ENCODE measurements at regions not wholly inside any gene's neighbourhood (a gene's known extent, or its start where the extent isn't known, plus 50 kb on each side); places are given as distances from the start of the nearest gene placed in this dataset.

- no peaks in the 10 kb centered on the region for H3K79me2 ChIP-seq (ENCODE audit: insufficient read depth, low read length)
These were observed 596.1 kb downstream of the QKI start for GRCh38 chr6:164010441-164011103.

DNA sequence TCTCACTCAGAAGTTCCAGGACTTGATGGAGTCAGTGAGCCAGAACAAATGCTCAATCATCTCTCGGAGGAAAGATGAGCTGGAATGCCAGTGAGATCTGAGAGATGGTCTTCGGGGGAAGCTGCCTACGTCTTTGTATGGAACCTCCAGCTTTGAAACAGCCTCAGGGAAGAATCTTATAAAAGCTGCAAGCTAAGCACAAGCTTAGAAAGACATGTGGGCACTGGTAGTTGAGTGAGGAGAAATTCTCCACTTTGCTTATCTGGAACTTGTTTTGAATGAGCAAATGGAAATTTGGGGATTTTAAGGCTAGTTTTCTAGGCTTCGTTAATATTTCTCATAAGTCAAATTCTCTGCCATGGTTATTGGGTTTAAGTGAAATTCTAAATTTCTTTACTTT, 594.4 kb downstream of the QKI start:
- RAD21 ChIA-PET (ENCODE audit: low non-redundant PET in 1 of 2, low total read pairs in 2 of 2, uncharacterized antibody in 2 of 2, unreplicated experiment in 2 of 2), result no interaction called here
- intact Hi-C loops (cut with micrococcal nuclease), result no loop called here
- ATAC-seq (no peak), DNase-seq (ENCODE audit: low read depth, low spot score) (no peak)
- POLR2A ChIA-PET, result no interaction called here
- Histone ChIP-seq H4K20me1 (ENCODE audit: insufficient read depth) (no peaks in the 10 kb centered on the region), H3K9me3 (ENCODE audit: control insufficient read depth in 1 of 2, insufficient read depth in 1 of 2, low read depth in 1 of 2, low read length in 2 of 2) (no peaks in the 10 kb centered on the region), H3K36me3 (ENCODE audit: control insufficient read depth in 1 of 2, insufficient read depth in 2 of 2, low read length in 2 of 2) (no peaks in the 10 kb centered on the region), H3K9ac (ENCODE audit: low read length) (no peak overlapping the region), H3K4me2 (ENCODE audit: low read length) (no peak overlapping the region), H3K27ac (ENCODE audit: low read depth, low read length) (no peak overlapping the region), H2AFZ (ENCODE audit: low read depth, low read length, poor library complexity, severe bottlenecking) (no peak overlapping the region), H3K4me3 (replicated peaks in 1 of 2; ENCODE audit: low read depth in 1 of 2, low read length in 2 of 2) (no peak overlapping the region), H3K79me2 (ENCODE audit: insufficient read depth, low read length) (no peaks in the 10 kb centered on the region), H3K4me1 (ENCODE audit: control insufficient read depth in 1 of 2, insufficient read depth in 2 of 2, low read length in 2 of 2) (no peaks in the 10 kb centered on the region), H3K9me2 (ENCODE audit: insufficient read depth) (no peaks in the 10 kb centered on the region), H3K27me3 (ENCODE audit: insufficient read depth, low read length) (no peaks in the 10 kb centered on the region)
- no TSS peak for BruUV-seq (replicated peaks)
- CTCF ChIA-PET, result no interaction called here
- no peak for TF ChIP-seq EGR1 (IDR thresholded peaks at IDR 0.05; ENCODE audit: low read depth)
- no peak for TF ChIP-seq YY1 (IDR thresholded peaks at IDR 0.05; ENCODE audit: extremely low read depth, insufficient replicate concordance, low read depth, low read length)
- TF ChIP-seq SRF (IDR thresholded peaks at IDR 0.05; ENCODE audit: low read depth), result no peak
- TF ChIP-seq EZH2 (IDR thresholded peaks at IDR 0.05), result no peak
- TF ChIP-seq CEBPB (IDR thresholded peaks at IDR 0.05; ENCODE audit: low read depth), result no peak
- no peak for TF ChIP-seq EZH2phosphoT487 (IDR thresholded peaks at IDR 0.05; ENCODE audit: borderline replicate concordance)
- TF ChIP-seq POLR2AphosphoS5 (IDR thresholded peaks at IDR 0.05; ENCODE audit: low read depth, low read length), result no peak

More at GRCh38 chr6:164010441-164011103, 596.1 kb downstream of the QKI start:
- H3K9ac ChIP-seq (ENCODE audit: low read length), result no peak overlapping the region
- no peak for ATAC-seq
- no peak overlapping the region for H3K27ac ChIP-seq (ENCODE audit: low read depth, low read length)
- H3K36me3 ChIP-seq (ENCODE audit: control insufficient read depth in 1 of 2, insufficient read depth in 2 of 2, low read length in 2 of 2), result no peaks in the 10 kb centered on the region
- H3K9me2 ChIP-seq (ENCODE audit: insufficient read depth), result no peaks in the 10 kb centered on the region
- H3K4me2 ChIP-seq (ENCODE audit: low read length), result no peak overlapping the region
- POLR2A ChIA-PET, result no interaction called here
- H2AFZ ChIP-seq (ENCODE audit: low read depth, low read length, poor library complexity, severe bottlenecking), result no peak overlapping the region
- no peak overlapping the region for H3K4me3 ChIP-seq (replicated peaks in 1 of 2; ENCODE audit: low read depth in 1 of 2, low read length in 2 of 2)
- no peak for TF ChIP-seq ELF1 (IDR thresholded peaks at IDR 0.05; ENCODE audit: borderline replicate concordance, low read depth)
- no peak for TF ChIP-seq CBX3 (IDR thresholded peaks at IDR 0.05; ENCODE audit: low read depth)
- no peak for TF ChIP-seq JUND (IDR thresholded peaks at IDR 0.05)
- TF ChIP-seq POLR2AphosphoS5 (IDR thresholded peaks at IDR 0.05; ENCODE audit: low read depth, low read length), result no peak
- CTCF ChIA-PET, result no interaction called here
- no TSS peak for BruUV-seq (replicated peaks)
- DNase-seq (ENCODE audit: low read depth, low spot score), result no peak
- RAD21 ChIA-PET (ENCODE audit: low non-redundant PET in 1 of 2, low total read pairs in 2 of 2, uncharacterized antibody in 2 of 2, unreplicated experiment in 2 of 2), result no interaction called here
- H3K4me1 ChIP-seq (ENCODE audit: control insufficient read depth in 1 of 2, insufficient read depth in 2 of 2, low read length in 2 of 2), result no peaks in the 10 kb centered on the region
- H3K27me3 ChIP-seq (ENCODE audit: insufficient read depth, low read length), result no peaks in the 10 kb centered on the region
- H3K9me3 ChIP-seq (ENCODE audit: control insufficient read depth in 1 of 2, insufficient read depth in 1 of 2, low read depth in 1 of 2, low read length in 2 of 2), result peaks cover 0 to under 1% of the 10 kb centered on the region in 2 experiments; a peak in 1 of 4 replicates
- H4K20me1 ChIP-seq (ENCODE audit: insufficient read depth), result no peaks in the 10 kb centered on the region
- intact Hi-C loops (cut with micrococcal nuclease), result no loop called here
